ENCODE measurements at regions not wholly inside any gene's neighbourhood (a gene's known extent, or its start where the extent isn't known, plus 50 kb on each side); places are given as distances from the start of the nearest gene placed in this dataset.
"Not testable (repeated sequence)": the region's sequence is repeated elsewhere in the genome, so short reads cannot be mapped to it uniquely, and the experiment has no call there.

- DNase-seq (ENCODE audit: extremely low spot score, insufficient read length, low read depth) = no peak
- no peak for FAIRE-seq
Measured at GRCh38 chr4:72888331-72888730, 181.2 kb downstream of the COX18 start.

GRCh38 chr4:72887152-72887551, 182.4 kb downstream of the COX18 start:
- FAIRE-seq (no peak), DNase-seq (ENCODE audit: extremely low spot score, insufficient read length, low read depth) (no peak)

GRCh38 chr4:72886602-72887001, 182.9 kb downstream of the COX18 start:
- no peak for DNase-seq (ENCODE audit: extremely low spot score, insufficient read length, low read depth)
- no peak for FAIRE-seq

- not testable (repeated sequence) for FAIRE-seq; DNase-seq (ENCODE audit: extremely low spot score, insufficient read length, low read depth)
Measured at GRCh38 chr4:72884225-72884624, 185.3 kb downstream of the COX18 start.

- FAIRE-seq = no peak
- no peak for DNase-seq (ENCODE audit: extremely low spot score, insufficient read length, low read depth)
Measured at GRCh38 chr4:72876946-72877345, 192.6 kb downstream of the COX18 start.

- no peak for DNase-seq (ENCODE audit: extremely low spot score, insufficient read length, low read depth)
- FAIRE-seq = no peak
Measured at GRCh38 chr4:72875545-72875944, 194.0 kb downstream of the COX18 start.

GRCh38 chr4:72875138-72875537, 194.4 kb downstream of the COX18 start:
- FAIRE-seq = no peak

GRCh38 chr4:72864898-72865297, 204.6 kb downstream of the COX18 start:
- FAIRE-seq (no peak), DNase-seq (ENCODE audit: extremely low spot score, insufficient read length, low read depth) (no peak)

More at GRCh38 chr4:72875138-72875537, 194.4 kb downstream of the COX18 start:
- DNase-seq (ENCODE audit: extremely low spot score, insufficient read length, low read depth) = no peak

GRCh38 chr4:72864277-72864676, 205.2 kb downstream of the COX18 start:
- not testable (repeated sequence) for FAIRE-seq; DNase-seq (ENCODE audit: extremely low spot score, insufficient read length, low read depth)

- FAIRE-seq (no peak), DNase-seq (ENCODE audit: extremely low spot score, insufficient read length, low read depth) (no peak)
Measured at GRCh38 chr4:72860766-72861165, 208.8 kb downstream of the COX18 start.

GRCh38 chr4:72858328-72858727, 211.2 kb downstream of the COX18 start:
- FAIRE-seq (no peak), DNase-seq (ENCODE audit: extremely low spot score, insufficient read length, low read depth) (no peak)

GRCh38 chr4:72857787-72858186, 211.7 kb downstream of the COX18 start:
- DNase-seq (ENCODE audit: extremely low spot score, insufficient read length, low read depth) (no peak), FAIRE-seq (no peak)

- no peak for FAIRE-seq
Measured at GRCh38 chr4:72857216-72857615, 212.3 kb downstream of the COX18 start.

GRCh38 chr4:72846280-72847111, 223.0 kb downstream of the COX18 start:
- FAIRE-seq (no peak), DNase-seq (ENCODE audit: extremely low spot score, insufficient read length, low read depth) (no peak)

More at GRCh38 chr4:72857216-72857615, 212.3 kb downstream of the COX18 start:
- DNase-seq (ENCODE audit: extremely low spot score, insufficient read length, low read depth) = no peak

GRCh38 chr4:72843466-72843865, 226.1 kb downstream of the COX18 start:
- FAIRE-seq (no peak), DNase-seq (ENCODE audit: extremely low spot score, insufficient read length, low read depth) (no peak)

GRCh38 chr4:72842323-72842722, 227.2 kb downstream of the COX18 start:
- no peak for FAIRE-seq
- DNase-seq (ENCODE audit: extremely low spot score, insufficient read length, low read depth) = no peak

GRCh38 chr4:72840166-72840565, 229.3 kb downstream of the COX18 start:
- not testable (repeated sequence) for DNase-seq (ENCODE audit: extremely low spot score, insufficient read length, low read depth); FAIRE-seq

- DNase-seq (ENCODE audit: extremely low spot score, insufficient read length, low read depth) (no peak), FAIRE-seq (no peak)
Measured at GRCh38 chr4:72828864-72829263, 240.7 kb downstream of the COX18 start.

- DNase-seq (ENCODE audit: extremely low spot score, insufficient read length, low read depth) (no peak), FAIRE-seq (no peak)
Measured at GRCh38 chr4:72827968-72828367, 241.5 kb downstream of the COX18 start.

- FAIRE-seq (no peak), DNase-seq (ENCODE audit: extremely low spot score, insufficient read length, low read depth) (no peak)
Measured at GRCh38 chr4:72820107-72820506, 249.4 kb downstream of the COX18 start.

- FAIRE-seq (no peak), DNase-seq (ENCODE audit: extremely low spot score, insufficient read length, low read depth) (no peak)
Measured at GRCh38 chr4:72817012-72817411, 248.0 kb upstream of the ADAMTS3 start.

- no peak for FAIRE-seq
Measured at GRCh38 chr4:72814241-72814640, 245.2 kb upstream of the ADAMTS3 start.

More at GRCh38 chr4:72814241-72814640, 245.2 kb upstream of the ADAMTS3 start:
- no peak for DNase-seq (ENCODE audit: extremely low spot score, insufficient read length, low read depth)
